Kidney capillary endothelial cell (primary cell): ENCODE measurements at regions not wholly inside any gene's neighbourhood (a gene's known extent, or its start where the extent isn't known, plus 50 kb on each side); places are given as distances from the start of the nearest gene placed in this dataset.
A peak's percentile ranks its signal among the peaks of the same experiment; 100 is the strongest.

Experiments used
- DNase-seq: peaks from one replicate; pipeline ENCODE4 v3.0.0-alpha.2; 2018; ENCODE audit warnings: low spot score

DNA sequence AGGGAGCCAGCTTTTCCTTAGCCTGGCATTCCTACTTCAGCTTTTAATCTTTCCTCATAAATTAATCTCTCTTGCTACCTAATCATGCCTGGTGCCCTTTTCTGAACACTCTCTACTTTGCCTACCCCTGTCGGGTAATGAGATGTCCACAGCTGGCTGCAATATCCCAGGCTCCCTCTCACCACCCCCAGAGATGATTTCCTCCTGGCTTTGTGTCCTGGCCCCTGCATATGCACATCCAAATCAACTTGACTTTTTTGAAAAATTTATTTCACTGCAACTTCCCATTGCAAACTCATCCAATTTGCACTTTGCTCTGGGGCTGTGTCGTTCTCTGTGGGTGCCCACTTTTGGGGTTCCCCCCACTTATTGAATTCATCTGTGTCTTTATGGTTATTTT, 218.1 kb upstream of the SKOR2 start:
- DNase-seq: no peak

DNA sequence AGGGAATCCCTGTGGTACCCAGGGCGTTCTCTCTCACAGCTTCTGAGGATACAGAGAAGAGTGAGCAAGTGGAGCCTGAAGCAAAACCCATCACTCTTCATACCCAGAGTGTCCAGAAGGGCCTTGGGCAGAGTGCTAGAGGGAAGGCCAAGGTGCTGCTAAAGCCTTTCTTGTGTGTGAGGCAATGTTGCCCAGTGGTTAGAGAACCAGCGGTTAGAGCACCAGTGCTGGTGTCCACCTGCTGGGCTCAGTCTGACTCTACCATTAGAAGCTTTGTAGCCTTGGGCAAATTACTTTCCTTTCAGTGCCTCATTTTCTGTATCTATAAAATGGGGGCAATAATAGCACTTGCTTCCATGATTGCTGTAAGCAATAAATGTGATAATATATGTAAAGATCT, 210.5 kb upstream of the SKOR2 start:
- no peak for DNase-seq

DNA sequence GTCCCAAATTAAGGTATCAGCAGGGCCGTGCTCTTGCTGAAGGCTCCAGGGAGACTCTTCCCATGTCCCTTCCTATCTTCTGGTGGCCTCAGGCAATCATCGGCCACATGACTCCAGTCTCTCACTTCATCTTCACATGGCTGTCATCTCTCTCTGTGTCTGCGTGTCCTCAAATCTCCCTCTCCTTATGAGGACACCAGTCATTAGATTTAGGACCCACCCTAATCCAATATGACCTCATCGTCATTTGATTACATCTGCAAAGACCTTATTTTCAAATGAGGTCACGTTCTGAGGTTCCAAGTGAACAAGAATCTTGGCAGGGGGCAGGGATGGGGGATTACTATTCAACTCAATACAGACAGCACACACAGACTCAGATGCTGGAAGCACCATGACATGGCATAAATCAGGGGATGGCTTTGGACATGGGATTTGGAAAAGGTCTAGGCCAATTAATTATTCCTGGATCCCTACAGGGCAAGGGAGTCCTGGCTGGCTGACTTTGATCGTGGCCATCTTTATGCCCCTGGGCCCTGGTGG, 210.0 kb upstream of the SKOR2 start:
- no peak for DNase-seq

DNA sequence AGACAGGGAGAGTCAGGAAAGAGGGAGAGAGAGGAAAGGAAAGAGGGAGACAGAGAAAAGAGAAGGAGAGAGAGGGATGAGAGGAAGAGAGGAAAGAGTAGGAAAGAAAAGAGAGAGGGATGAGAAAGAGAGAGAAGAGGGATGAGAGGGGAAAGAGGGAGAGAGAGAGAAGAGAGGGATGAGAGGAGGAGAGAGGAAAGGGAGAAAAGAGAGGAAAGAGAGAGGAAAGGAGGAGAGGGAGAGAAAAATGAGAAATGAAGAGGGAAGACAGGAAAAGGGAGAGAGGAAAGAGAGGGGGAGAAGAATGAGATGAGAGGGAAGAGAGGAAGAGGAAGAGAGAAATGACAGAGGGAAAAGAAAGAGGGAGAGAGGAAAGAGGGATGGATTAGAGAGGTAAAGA, 207.0 kb upstream of the SKOR2 start:
- DNase-seq: no peak

DNA sequence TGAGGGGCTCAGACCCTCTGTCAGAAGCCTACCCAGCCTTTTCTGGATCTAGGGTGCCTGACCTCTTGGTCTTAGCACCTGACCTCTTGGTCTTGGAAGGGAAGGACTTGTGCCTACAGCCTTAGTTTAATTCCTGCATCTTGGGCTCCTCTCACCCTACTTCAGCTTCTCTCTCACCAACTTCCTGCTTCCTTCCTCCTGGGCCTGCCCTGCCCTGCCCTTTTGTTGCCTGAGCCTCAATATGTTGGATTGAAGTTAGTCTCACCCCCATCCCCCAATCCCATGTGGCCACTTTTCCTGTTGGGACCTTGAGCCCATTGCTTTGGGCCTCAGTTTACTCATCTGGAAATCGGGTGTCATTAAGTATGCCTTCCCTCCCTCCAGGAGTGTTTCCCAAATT, 206.2 kb upstream of the SKOR2 start:
- DNase-seq: no peak

DNA sequence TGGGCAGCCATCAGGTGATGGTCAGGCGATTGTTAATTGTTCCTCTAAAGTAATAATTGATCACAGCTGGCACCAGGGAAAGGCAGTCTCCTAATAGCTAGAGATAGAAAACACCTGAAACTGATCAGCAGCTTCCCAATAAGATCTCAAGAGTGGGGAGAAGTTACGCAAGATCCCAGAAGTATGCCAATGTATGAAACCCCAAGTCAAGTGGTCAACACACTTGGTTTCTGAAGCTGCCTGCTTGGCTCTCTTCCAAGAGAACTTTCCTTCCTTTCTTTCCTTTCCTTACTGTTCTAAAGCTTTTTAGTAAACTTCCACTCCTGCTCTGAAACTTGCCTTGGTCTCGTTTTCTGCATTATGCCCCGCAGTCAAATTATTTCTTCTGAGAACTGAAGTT, 201.6 kb upstream of the SKOR2 start:
- no peak for DNase-seq

DNA sequence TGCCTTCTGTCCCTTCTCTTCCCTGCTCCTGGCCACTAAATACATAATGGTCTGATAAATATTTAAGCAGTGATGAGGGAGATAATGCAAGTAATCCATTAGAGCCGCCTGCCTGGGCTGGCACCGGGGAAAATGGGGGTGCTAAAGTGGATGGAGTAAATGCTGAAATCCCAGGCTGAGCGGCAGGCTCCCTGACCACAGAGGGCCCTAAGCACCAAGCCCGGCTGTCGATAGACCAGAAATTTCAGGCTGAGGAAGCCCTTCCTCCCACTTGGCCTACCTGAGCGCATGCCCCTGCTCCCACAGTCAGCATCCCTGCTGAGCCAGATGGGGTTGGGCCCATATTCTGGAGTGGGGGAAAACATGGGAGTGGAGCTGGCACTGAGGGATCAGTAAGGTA, 197.5 kb upstream of the SKOR2 start:
- no peak for DNase-seq

DNA sequence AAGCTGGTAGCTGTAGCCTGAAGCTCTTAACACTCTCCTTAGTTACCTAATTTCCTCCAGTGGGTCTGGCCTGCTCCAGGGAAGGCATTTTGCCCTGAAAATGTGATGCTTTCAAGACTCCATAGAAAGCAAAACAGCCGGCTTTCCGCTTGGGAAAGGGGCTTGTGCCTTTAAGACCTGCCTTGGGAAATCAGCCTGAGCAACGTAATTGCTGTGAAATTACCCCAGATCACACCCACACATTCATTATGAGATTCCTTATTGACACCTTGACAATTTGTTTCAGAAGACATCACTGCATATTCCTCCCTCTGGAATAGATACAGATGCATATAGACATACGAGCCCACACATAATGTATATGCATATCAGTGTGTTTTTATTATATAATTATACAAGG, 190.5 kb upstream of the SKOR2 start:
- no peak for DNase-seq

DNA sequence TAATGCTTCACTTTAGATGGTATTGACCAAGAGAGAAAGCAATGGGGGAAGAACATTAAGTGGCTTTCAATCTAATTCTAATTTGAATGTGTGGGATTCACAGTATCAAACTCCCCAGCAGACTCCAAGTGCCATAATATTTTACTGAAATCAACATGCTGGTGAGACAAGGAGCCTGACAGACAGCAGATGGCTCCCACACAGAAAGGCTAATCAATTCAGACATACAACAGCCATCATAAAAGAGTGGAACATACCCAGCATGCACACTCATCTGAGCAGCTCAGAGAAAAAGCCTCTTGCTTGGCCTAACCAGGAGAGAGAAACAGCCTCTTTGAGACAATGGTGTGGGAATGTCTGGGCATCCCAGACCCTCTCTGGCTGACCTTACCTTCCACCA, 186.5 kb upstream of the SKOR2 start:
- no peak for DNase-seq

DNA sequence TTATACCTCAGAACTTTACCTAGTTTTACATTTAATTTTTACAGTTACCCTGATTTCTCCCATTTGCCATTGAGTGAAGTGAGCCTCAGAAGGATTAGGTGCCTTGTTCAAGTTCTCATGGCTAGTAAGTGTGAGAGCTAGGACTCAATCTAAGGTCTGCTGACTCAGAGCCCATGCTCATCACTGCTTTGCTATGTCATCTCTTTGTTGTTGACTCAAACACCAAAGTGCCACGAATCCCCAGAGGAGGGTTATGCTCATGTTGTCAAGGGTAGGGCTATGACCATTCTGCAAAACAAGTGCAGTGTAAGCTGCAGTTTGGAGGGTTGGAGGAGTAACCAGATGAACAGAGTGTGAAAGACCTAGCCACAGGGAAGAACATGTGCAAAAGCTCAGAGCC, 185.4 kb upstream of the SKOR2 start:
- DNase-seq: no peak

DNA sequence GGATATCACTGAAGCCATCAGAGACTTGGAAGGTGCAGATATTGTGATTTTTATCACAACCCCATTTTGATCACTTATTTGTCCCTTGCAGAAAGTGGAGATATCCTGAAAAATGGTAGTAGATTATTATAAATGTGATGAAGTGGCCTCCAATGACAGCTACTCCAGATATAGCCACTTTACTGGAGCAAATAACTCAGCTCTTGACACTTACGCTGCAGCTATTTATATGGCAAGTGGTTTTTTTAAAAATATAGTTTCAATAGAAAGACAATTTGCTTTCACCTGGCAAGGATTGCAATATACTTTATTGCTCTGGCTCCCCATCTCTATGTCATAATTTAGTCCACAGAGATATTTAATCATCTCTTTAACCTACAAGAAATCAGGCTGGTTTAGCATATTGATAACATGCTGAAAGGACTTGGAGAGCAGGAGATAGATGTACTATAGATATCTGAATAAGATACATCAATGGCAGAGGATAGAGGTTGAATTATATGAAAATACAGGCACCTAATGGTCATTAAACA, 182.8 kb upstream of the SKOR2 start:
- no peak for DNase-seq

DNA sequence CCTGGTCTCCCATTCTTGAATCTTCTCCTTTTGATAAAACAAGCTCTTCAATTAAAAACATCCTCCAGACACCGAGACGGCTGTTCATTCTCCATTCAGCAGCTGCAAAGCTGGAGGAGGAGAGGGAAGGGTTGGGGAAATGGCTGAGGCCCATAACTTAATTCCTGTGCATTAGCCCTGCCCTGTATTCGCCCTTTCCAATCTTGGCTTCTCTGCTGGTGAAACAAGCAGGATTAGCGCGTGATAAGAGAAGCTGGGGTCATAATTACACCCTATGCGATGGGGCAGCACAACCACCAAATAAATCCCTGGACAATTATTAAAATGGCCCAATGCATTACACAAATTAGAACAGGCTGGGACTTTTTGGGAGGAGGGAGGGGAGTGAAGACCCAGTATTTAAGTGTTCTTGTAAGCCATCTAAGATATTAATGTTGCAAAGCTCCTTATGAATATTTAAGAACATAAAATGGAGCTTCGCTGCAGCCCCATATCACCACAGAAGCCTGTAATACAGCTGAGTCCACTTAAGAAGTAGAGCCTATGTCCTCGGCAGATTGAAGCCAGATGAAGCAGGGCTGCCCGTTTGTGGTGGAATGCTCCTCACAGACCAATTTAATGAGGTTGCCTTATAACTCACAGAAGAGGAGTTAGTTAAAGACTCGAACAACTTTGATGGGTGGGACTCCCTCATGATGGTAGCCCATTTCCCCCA, 176.6 kb upstream of the SKOR2 start:
- DNase-seq: no peak

DNA sequence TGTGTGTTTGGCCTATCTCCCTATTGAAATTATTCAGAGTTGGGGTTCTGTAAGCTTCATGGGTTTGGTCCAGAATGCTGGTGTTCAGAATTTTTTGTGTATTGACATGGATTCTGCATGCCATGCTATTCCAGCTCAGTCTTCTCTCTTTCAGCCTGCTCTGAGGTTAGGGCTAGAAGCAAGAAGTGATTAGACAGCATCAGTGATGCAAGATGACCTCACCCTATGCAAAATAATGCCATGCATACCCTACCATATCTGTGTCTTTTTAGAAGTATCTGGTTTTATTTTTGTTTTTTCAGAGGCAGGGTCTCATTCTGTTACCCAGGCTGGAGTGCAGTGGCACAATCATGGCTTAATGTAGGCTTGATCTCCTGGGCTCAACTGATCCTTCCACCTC, 175.6 kb upstream of the SKOR2 start:
- no peak for DNase-seq

DNA sequence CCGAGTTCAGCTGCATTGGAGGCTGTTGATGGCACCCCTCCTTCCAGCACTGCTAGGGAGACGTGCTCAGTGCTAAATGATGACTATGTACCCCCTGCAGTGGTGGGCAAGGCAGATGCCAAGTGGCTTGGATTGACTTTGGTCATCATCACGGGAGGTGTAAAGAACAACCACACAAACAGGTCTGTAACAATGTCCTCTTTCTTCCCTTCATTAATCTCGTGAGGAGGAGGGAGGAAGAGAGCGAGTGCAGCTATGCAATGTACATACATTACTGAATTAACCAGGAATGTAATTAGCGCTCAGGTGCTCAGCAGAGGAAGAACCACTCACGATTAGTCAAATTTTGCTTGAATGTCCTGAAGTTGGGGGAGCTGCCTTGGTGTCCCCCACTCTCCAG, 173.9 kb upstream of the SKOR2 start:
- no peak for DNase-seq

DNA sequence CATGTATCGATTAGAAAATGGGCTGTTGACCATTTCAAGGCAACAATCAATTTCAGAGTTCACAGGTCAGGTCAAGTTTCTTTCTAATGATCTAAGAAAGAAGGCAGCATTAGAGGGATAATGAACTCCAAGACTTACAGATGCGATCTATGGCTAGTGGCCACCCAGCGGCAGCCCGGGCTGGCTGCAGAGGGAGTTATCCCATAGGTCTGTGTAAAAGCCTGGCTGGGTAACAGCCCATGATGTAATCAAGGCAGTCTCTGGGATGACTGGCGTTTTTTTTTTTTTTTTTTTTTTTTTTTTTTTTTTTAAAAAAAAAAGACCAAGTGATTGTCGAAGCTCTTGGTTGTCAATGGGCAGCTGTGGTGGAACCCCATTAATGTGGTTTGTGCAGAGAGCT, 171.1 kb upstream of the SKOR2 start:
- no peak for DNase-seq

DNA sequence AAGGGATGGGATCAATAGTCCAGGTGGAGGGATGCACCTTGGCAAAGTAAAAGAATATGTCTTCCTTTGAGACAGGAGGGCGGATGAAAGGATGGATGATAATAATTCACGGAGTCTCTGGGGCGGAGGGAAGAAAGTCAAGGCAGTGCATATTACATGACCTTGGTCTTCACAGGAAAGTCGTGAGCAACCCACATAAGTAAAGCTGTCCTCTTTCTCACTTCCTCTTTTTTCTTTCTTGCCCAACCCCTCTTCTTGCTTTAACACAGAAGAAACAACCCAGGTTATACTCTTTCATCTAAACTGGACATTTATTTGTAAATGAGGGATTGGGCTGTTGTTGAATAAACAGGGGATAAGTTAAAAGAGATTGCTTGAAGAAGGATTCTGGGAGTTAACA, 168.7 kb upstream of the SKOR2 start:
- no peak for DNase-seq

DNA sequence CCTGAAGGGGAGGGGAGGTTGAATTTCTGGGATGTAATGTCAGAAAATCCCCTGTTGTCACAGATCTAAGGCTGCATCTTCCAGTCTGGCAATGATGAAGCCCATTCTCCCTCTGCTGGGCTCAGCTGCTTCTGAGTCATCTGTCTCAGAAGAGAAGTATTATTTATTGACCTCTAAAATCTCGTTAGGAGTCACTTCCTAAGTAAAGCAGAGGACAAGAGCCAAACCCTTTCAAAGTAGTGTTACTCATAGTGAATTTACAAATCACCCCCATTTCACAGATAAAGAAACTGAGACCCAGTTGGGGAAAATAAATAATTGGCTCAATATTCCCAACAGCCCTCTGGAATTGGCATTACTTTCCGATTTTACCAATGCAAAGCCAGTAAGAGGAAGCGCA, 167.3 kb upstream of the SKOR2 start:
- peak; percentile 7 for DNase-seq

DNA sequence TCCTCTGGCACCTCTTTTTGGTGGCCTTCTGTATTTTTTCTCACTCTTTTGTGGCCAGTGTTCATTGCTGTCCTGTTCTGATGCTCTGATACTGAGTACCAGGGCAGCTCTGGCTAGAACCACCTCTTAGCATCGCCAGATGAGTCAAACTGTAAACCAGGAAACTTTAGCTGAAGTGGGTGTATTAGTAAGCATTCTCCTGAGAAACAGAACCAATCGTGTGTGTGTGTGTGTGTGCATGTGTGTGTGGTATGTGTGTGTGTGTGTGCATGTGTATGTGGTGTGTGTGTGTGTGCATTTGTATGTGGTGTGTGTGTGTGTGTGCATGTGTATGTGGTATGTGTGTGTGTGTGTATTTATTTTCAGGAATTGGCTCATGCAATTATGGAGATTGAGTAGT, 166.3 kb upstream of the SKOR2 start:
- no peak for DNase-seq

DNA sequence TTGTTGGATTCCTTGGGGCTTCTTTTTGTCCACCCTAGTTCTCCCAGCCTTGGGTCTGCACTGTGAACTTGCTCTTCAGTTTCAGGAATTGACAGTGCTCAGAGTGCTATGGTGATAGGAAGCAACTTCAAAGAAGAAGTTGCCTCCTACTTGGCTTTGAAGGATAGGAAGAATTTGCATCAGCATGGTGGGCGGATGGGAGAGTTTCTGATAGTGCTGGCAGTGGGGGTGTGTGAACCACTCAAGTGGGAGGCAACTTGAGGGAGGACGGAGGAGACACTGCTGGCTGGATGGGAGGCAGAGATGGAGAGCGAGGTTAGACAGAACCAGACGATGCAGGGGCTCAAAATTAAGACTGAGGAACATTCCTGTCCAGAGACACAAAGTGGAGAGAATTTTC, 164.4 kb upstream of the SKOR2 start:
- DNase-seq: no peak

DNA sequence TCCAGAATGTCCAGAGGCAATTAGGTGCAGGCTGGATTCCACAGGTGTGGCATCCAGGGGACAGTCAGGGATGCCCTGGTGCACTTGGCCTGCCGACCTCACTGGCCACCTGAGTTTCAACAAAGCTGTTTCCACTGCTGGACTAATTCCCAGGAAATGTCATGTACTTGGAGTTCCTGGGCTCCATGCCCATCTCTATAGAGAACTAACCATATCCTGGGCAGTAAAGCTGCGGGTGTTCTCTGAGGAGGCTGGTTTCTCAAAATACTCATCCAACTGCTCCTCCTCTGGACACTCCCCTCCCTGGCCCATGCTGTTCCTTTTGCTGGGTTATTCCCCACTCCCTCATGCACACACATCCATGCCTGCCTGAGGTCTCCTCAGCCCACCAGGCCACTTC, 161.9 kb upstream of the SKOR2 start:
- DNase-seq: no peak

DNA sequence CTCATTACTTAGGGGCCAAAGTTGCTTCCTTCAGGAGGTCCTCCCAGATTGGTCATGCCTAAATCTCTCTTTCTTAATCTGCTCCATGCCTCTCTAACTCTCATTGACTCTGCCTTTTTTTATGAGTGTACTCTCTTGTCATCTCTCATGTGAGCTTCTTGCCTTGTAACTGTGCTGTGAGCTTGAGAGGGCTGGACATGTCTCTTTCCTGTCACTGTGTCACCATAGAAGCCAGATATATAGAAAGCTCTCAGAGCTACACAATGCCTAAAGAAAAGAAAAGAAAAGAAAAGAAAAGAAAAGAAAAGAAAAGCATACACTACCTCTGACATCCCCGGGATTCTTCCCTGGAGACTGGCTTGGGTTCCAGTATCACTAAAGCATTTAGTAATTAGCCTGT, 161.5 kb upstream of the SKOR2 start:
- DNase-seq: no peak

DNA sequence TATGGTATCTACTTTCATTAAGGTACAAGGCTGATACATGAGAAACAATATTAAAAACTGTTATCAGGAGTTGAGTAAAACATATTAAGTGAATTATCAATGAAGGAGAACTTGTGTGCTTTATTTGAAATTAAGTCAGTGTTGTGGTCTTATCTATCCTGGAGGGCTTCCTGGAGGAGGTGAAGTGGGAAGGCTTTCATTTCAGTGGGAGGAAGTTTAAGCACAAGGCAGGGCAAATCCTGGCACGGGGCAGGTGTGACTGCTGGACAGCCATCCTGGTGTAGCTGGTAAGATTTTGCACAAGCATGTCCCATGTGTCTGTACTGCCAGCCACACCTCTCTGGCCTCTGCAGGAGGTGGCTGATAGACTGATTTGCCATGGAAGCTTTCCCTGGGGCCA, 159.7 kb upstream of the SKOR2 start:
- no peak for DNase-seq

DNA sequence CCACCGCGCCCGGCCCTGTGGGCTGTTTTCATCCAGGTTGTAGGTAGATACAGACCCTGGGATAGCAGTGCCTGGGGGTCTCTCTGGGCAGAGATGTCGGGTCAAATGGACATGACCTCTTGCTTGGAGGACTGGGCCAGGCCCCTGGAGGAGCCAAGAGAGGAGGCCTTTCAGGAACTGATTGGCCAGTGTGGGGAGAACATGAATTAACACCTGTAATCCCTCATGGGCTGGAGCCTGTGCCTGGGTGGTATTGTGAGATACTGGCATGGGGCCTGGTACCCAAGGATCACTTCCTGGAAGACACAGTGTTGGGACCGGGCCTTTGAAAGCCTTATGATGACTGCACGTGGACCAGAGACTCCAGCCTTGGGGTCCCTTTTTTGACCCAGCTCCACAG, 158.7 kb upstream of the SKOR2 start:
- no peak for DNase-seq

DNA sequence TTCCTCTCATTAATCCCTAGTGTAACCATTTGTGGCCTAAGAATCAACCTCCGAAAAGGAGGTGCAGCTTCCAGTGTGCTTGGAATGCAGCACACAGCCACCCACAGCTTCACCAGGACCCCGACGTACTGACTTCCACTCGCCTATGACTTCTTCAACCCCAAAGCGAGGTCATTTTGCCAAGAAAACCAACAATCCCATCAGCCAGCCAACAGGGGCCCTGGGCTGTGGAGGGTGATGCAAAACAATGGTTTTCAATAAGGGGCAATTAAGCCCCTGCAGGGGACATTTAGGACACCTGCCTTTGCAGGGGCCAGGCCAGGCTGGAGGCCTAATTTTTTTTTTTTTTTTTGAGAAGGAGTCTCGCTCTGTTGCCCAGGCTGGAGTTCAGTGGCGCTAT, 158.1 kb upstream of the SKOR2 start:
- no peak for DNase-seq
